CD4-positive, alpha-beta T cell treated with Interleukin-10 for 1 hour (primary cell): ENCODE measurements at regions not wholly inside any gene's neighbourhood (a gene's known extent, or its start where the extent isn't known, plus 50 kb on each side); places are given as distances from the start of the nearest gene placed in this dataset.
A peak's percentile ranks its signal among the peaks of the same experiment; 100 is the strongest.
"Not testable (repeated sequence)": the region's sequence is repeated elsewhere in the genome, so short reads cannot be mapped to it uniquely, and the experiment has no call there.

Source experiments
- DNase-seq: peaks from one replicate; pipeline ENCODE4 v3.0.0-alpha.2; 2020

- DNase-seq = no peak
These were observed 92.5 kb upstream of the NAP1L1 start for GRCh38 chr12:76176940-76177339.

GRCh38 chr12:76175946-76176345 is 91.5 kb upstream of the NAP1L1 start:
- DNase-seq = not testable (repeated sequence)

- DNase-seq = no peak
These were observed 89.3 kb upstream of the NAP1L1 start for GRCh38 chr12:76173756-76174155.

GRCh38 chr12:76158518-76159321 is 74.2 kb upstream of the NAP1L1 start:
- DNase-seq = peak; percentile 70

- DNase-seq = no peak
These were observed 72.2 kb upstream of the NAP1L1 start for GRCh38 chr12:76156726-76157125.

- no peak for DNase-seq
These were observed 71.8 kb upstream of the NAP1L1 start for GRCh38 chr12:76156314-76156713.

- DNase-seq = no peak
These were observed 70.7 kb upstream of the NAP1L1 start for GRCh38 chr12:76155157-76155670.

GRCh38 chr12:76153616-76154015 is 69.1 kb upstream of the NAP1L1 start:
- DNase-seq = no peak

- no peak for DNase-seq
These were observed 67.8 kb upstream of the NAP1L1 start for GRCh38 chr12:76152181-76152807.

GRCh38 chr12:76144245-76144549 is 59.7 kb upstream of the NAP1L1 start:
- peak; percentile 39 for DNase-seq

GRCh38 chr12:76143343-76144244 is 59.1 kb upstream of the NAP1L1 start:
- peak; percentile 40 for DNase-seq

- no peak for DNase-seq
These were observed 57.8 kb upstream of the NAP1L1 start for GRCh38 chr12:76142305-76142704.

- DNase-seq = no peak
These were observed 54.2 kb upstream of the NAP1L1 start for GRCh38 chr12:76138656-76139055.

- DNase-seq = no peak
These were observed 53.1 kb upstream of the NAP1L1 start for GRCh38 chr12:76137606-76138005.

- DNase-seq = no peak
These were observed 51.0 kb upstream of the NAP1L1 start for GRCh38 chr12:76135456-76135855.
